ENCODE measurements at regions not wholly inside any gene's neighbourhood (a gene's known extent, or its start where the extent isn't known, plus 50 kb on each side); places are given as distances from the start of the nearest gene placed in this dataset.

GRCh38 chr3:110583373-110583935 is 488.2 kb upstream of the NECTIN3 start:
- Histone ChIP-seq H3K4me3 (ENCODE audit: low read depth, low read length) (no peak overlapping the region), H3K27me3 (ENCODE audit: control insufficient read depth, insufficient read depth, low read length) (no peaks in the 10 kb centered on the region), H3K36me3 (ENCODE audit: control insufficient read depth, insufficient read depth, low read length) (no peaks in the 10 kb centered on the region)
- DNase-seq (ENCODE audit: low read depth) = no peak
- TF ChIP-seq, protein P1, sequence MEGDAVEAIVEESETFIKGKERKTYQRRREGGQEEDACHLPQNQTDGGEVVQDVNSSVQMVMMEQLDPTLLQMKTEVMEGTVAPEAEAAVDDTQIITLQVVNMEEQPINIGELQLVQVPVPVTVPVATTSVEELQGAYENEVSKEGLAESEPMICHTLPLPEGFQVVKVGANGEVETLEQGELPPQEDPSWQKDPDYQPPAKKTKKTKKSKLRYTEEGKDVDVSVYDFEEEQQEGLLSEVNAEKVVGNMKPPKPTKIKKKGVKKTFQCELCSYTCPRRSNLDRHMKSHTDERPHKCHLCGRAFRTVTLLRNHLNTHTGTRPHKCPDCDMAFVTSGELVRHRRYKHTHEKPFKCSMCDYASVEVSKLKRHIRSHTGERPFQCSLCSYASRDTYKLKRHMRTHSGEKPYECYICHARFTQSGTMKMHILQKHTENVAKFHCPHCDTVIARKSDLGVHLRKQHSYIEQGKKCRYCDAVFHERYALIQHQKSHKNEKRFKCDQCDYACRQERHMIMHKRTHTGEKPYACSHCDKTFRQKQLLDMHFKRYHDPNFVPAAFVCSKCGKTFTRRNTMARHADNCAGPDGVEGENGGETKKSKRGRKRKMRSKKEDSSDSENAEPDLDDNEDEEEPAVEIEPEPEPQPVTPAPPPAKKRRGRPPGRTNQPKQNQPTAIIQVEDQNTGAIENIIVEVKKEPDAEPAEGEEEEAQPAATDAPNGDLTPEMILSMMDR (IDR thresholded peaks at IDR 0.05; ENCODE audit: insufficient read depth, low read length, poor library complexity, severe bottlenecking) = no peak

GRCh38 chr3:110588906-110589305 is 482.7 kb upstream of the NECTIN3 start:
- no peak for DNase-seq (ENCODE audit: low read depth)
- TF ChIP-seq, protein P1 (IDR thresholded peaks at IDR 0.05; ENCODE audit: insufficient read depth, low read length, poor library complexity, severe bottlenecking) = no peak

DNA sequence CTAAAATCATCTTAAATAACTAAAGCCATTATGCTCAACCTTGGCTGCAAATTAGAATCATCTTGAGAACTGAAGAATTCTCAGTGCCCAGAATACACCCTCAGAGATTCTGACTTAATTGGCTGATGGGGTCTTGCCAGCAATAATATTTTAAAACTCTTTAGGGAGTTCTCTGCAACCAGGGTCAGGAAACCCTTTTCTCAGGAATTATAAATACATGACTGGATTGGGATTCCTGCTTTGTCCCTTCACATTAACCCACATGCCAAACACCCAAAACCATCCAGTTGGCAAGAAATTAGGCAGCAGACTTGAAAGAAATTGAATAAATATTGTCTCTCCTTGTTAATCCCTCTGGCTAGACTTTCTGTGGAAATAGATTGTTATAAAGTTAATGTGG is 482.3 kb upstream of the NECTIN3 start:
- DNase-seq (ENCODE audit: low read depth) = no peak
- Histone ChIP-seq H3K27me3 (ENCODE audit: control insufficient read depth, insufficient read depth, low read length) (no peaks in the 10 kb centered on the region), H3K4me3 (ENCODE audit: low read depth, low read length) (no peak overlapping the region), H3K36me3 (ENCODE audit: control insufficient read depth, insufficient read depth, low read length) (no peaks in the 10 kb centered on the region)
- TF ChIP-seq, protein P1 (IDR thresholded peaks at IDR 0.05; ENCODE audit: insufficient read depth, low read length, poor library complexity, severe bottlenecking) = no peak

More at GRCh38 chr3:110588906-110589305, 482.7 kb upstream of the NECTIN3 start:
- Histone ChIP-seq H3K4me3 (ENCODE audit: low read depth, low read length) (no peak overlapping the region), H3K27me3 (ENCODE audit: control insufficient read depth, insufficient read depth, low read length) (no peaks in the 10 kb centered on the region), H3K36me3 (ENCODE audit: control insufficient read depth, insufficient read depth, low read length) (no peaks in the 10 kb centered on the region)

DNA sequence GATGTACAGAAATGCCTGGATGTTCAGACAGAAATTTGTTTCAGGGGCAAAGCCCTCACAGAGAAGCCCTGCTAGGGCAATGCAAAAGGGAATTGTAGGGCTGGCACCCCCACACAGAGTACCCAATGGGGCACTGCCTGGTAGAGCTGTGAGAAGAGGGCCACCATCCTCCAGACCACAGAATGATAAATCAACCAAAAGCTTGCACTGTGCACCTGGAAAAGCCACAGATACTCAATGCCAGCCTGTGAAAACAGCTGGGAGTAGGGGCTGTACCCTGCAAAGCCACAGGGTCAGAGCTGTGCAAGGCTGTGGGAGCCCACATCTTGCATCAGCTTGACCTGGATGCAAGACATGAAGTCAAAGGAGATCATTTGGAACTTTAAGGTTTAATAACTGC is 477.9 kb upstream of the NECTIN3 start:
- DNase-seq (ENCODE audit: low read depth) = no peak
- TF ChIP-seq, protein P1 (IDR thresholded peaks at IDR 0.05; ENCODE audit: insufficient read depth, low read length, poor library complexity, severe bottlenecking) = no peak
- no peaks in the 10 kb centered on the region for H3K27me3 ChIP-seq (ENCODE audit: control insufficient read depth, insufficient read depth, low read length)
- H3K36me3 ChIP-seq (ENCODE audit: control insufficient read depth, insufficient read depth, low read length) = no peaks in the 10 kb centered on the region
- H3K4me3 ChIP-seq (ENCODE audit: low read depth, low read length) = no peak overlapping the region

- DNase-seq (ENCODE audit: low read depth) = no peak
- H3K36me3 ChIP-seq (ENCODE audit: control insufficient read depth, insufficient read depth, low read length) = no peaks in the 10 kb centered on the region
- no peaks in the 10 kb centered on the region for H3K27me3 ChIP-seq (ENCODE audit: control insufficient read depth, insufficient read depth, low read length)
- H3K4me3 ChIP-seq (ENCODE audit: low read depth, low read length) = no peak overlapping the region
- TF ChIP-seq, protein P1 (IDR thresholded peaks at IDR 0.05; ENCODE audit: insufficient read depth, low read length, poor library complexity, severe bottlenecking) = no peak
These were observed 472.6 kb upstream of the NECTIN3 start for GRCh38 chr3:110598847-110599490.

DNA sequence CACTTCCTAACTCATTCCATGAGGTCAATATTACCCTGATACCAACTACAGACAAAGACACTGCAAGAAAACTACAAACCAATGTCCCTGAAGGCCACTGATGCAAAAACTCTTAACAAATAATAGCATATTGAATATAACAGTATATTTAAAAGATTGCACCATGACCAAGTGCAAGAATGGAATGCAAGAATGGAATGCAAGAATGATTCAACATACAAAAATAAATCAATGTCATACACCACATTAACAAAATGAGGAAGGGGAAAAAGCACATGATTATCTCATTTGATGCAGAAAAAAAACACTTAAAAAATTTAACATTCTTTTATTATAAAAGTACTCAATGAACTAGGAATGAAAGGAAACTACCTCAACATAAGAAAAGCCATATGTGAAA is 463.1 kb upstream of the NECTIN3 start:
- Histone ChIP-seq H3K36me3 (ENCODE audit: control insufficient read depth, insufficient read depth, low read length) (no peaks in the 10 kb centered on the region), H3K27me3 (ENCODE audit: control insufficient read depth, insufficient read depth, low read length) (no peaks in the 10 kb centered on the region), H3K4me3 (ENCODE audit: low read depth, low read length) (no peak overlapping the region)
- TF ChIP-seq, protein P1 (IDR thresholded peaks at IDR 0.05; ENCODE audit: insufficient read depth, low read length, poor library complexity, severe bottlenecking) = no peak
- no peak for DNase-seq (ENCODE audit: low read depth)

All from kidney epithelial cell (primary cell).